ENCODE measurements at regions not wholly inside any gene's neighbourhood (a gene's known extent, or its start where the extent isn't known, plus 50 kb on each side); places are given as distances from the start of the nearest gene placed in this dataset.

DNA sequence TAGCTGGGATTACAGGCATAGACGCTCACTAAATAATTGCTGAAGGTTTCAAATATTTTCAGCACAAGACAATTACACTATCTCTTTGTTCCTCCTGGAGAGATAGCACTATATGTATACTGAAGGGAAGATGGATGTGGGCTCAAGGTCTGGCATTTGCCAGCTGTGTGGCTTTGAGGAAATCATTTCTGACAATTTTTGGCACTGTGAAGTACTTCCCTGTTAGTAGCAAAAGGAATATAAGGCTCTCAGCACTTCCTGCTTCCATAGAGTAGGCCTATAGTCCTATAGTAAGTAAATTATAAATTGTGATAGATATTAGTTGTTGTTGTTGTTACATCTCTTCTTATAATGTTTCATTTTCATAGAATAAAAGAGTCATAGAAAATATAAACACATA is 271.1 kb downstream of the SAMD5 start:
- no peak for TF ChIP-seq POLR2A (IDR thresholded peaks at IDR 0.05)
- TF ChIP-seq, protein P1, sequence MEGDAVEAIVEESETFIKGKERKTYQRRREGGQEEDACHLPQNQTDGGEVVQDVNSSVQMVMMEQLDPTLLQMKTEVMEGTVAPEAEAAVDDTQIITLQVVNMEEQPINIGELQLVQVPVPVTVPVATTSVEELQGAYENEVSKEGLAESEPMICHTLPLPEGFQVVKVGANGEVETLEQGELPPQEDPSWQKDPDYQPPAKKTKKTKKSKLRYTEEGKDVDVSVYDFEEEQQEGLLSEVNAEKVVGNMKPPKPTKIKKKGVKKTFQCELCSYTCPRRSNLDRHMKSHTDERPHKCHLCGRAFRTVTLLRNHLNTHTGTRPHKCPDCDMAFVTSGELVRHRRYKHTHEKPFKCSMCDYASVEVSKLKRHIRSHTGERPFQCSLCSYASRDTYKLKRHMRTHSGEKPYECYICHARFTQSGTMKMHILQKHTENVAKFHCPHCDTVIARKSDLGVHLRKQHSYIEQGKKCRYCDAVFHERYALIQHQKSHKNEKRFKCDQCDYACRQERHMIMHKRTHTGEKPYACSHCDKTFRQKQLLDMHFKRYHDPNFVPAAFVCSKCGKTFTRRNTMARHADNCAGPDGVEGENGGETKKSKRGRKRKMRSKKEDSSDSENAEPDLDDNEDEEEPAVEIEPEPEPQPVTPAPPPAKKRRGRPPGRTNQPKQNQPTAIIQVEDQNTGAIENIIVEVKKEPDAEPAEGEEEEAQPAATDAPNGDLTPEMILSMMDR (IDR thresholded peaks at IDR 0.05) = no peak
